ENCODE measurements at regions not wholly inside any gene's neighbourhood (a gene's known extent, or its start where the extent isn't known, plus 50 kb on each side); places are given as distances from the start of the nearest gene placed in this dataset.

DNA sequence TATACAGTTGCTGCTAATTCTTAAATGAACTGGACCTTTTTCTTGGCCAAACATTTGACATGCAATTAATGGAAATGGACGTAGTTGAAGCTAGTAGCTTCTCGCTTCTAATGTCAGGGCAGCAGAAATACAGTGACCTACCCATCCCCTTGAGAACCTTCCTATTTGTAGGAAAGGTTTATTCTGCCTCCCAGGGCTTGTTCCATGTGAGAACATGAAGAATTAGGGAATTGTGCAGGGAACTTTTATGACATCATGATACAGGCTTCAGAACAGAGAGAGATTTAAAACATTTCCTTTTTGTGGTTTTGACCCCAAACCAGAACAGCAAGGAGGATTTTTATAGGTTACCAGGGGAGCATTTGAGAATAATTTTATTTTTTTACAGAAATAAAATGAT, 406.6 kb upstream of the PPP2R3A start:
- no peaks in the 10 kb centered on the region for H3K4me1 ChIP-seq
- 38 to 67% methylated on average over 1 to 2 of the region's 2 CpGs for WGBS, 2 donors
- DNase-seq: no peak
- no peak overlapping the region for H3K27ac ChIP-seq
- H3K4me3 ChIP-seq: no peak overlapping the region
- H3K27me3 ChIP-seq: no peaks in the 10 kb centered on the region
- no peaks in the 10 kb centered on the region for H3K36me3 ChIP-seq
- intact Hi-C loops (cut with DNase I): no loop called here
- H3K9me3 ChIP-seq: no peaks in the 10 kb centered on the region
- TF ChIP-seq POLR2A (IDR thresholded peaks at IDR 0.05): no peak
- TF ChIP-seq, protein P1, sequence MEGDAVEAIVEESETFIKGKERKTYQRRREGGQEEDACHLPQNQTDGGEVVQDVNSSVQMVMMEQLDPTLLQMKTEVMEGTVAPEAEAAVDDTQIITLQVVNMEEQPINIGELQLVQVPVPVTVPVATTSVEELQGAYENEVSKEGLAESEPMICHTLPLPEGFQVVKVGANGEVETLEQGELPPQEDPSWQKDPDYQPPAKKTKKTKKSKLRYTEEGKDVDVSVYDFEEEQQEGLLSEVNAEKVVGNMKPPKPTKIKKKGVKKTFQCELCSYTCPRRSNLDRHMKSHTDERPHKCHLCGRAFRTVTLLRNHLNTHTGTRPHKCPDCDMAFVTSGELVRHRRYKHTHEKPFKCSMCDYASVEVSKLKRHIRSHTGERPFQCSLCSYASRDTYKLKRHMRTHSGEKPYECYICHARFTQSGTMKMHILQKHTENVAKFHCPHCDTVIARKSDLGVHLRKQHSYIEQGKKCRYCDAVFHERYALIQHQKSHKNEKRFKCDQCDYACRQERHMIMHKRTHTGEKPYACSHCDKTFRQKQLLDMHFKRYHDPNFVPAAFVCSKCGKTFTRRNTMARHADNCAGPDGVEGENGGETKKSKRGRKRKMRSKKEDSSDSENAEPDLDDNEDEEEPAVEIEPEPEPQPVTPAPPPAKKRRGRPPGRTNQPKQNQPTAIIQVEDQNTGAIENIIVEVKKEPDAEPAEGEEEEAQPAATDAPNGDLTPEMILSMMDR (IDR thresholded peaks at IDR 0.05): no peak

DNA sequence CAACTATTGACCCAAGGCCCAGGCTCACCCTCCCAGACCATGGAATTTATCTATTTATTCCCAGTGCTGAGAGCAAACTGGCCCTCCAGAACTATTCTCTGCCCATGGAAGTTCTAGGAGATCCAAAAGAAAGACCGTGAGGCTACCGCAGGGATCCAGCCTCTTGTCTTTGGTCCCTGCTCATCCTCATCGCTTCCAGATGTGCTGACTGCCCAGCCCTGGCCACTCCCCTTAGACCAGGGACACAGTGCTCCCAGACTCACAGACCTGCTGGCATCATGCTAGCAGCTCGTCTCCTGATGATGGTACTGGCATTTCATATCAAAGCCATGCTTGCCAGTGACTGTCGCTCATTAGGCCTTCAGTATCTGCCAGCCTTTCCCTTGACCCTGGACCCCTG, 405.7 kb upstream of the PPP2R3A start:
- H3K4me3 ChIP-seq: no peak overlapping the region
- no peak overlapping the region for H3K27ac ChIP-seq
- intact Hi-C loops (cut with DNase I): no loop called here
- DNase-seq: no peak
- H3K36me3 ChIP-seq: no peaks in the 10 kb centered on the region
- no peaks in the 10 kb centered on the region for H3K4me1 ChIP-seq
- H3K9me3 ChIP-seq: no peaks in the 10 kb centered on the region
- 83 to 94% methylated on average over 5 of the region's 5 CpGs for WGBS, 2 donors
- TF ChIP-seq, protein P1 (IDR thresholded peaks at IDR 0.05): no peak
- no peak for TF ChIP-seq POLR2A (IDR thresholded peaks at IDR 0.05)
- no peaks in the 10 kb centered on the region for H3K27me3 ChIP-seq

DNA sequence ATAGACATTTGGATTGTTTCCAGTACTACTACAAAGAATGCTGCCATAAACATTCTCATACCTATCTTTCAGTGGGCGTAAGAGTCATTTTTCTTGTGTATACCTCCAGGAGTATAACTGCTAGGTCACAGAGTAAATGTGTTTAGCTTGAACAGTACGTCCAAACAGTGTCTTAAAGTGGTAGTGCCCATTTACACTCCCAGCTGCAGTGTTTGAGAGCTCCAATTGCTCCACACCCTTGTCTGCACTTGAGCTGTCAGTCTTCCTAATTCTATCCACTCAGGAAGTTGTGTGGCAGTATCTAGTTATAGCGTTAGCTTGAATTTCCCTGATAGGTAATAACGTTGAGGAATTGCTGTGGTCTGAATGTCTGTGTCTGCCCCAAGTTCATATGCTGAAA, 404.7 kb upstream of the PPP2R3A start:
- no peak for DNase-seq
- Histone ChIP-seq H3K9me3 (no peaks in the 10 kb centered on the region), H3K4me3 (no peak overlapping the region), H3K36me3 (no peaks in the 10 kb centered on the region), H3K27ac (no peak overlapping the region), H3K4me1 (no peaks in the 10 kb centered on the region), H3K27me3 (no peaks in the 10 kb centered on the region)
- intact Hi-C loops (cut with DNase I): no loop called here
- TF ChIP-seq, protein P1 (IDR thresholded peaks at IDR 0.05): no peak
- no peak for TF ChIP-seq POLR2A (IDR thresholded peaks at IDR 0.05)
- WGBS, 2 donors: 59 to 79% methylated on average over 4 of the region's 4 CpGs

DNA sequence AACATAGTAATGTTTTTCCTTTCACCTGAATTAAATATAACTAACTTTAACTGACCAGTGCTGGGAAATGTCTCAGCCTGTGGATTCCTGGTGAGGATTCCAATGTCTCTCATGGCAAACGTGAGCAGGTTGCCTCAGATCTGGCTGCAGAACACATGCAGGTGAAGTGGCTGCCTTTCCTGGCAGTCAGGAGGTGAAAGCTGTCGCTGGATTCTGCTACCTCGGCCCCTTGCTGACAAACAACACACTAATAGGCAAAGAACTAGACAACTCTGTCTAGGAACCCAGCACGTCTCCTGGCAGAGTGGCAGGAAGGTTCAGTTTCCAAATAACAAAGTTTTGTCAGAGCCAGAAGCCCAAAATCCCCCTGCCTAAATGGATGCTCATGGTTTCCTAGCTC, 400.8 kb upstream of the PPP2R3A start:
- Histone ChIP-seq H3K4me3 (no peak overlapping the region), H3K36me3 (no peaks in the 10 kb centered on the region), H3K27me3 (no peaks in the 10 kb centered on the region), H3K27ac (no peak overlapping the region), H3K4me1 (no peaks in the 10 kb centered on the region), H3K9me3 (no peaks in the 10 kb centered on the region)
- 50 to 54% methylated on average over 4 of the region's 4 CpGs for WGBS, 2 donors
- TF ChIP-seq, protein P1 (IDR thresholded peaks at IDR 0.05): no peak
- no peak for TF ChIP-seq POLR2A (IDR thresholded peaks at IDR 0.05)
- DNase-seq: no peak
- intact Hi-C loops (cut with DNase I): no loop called here

DNA sequence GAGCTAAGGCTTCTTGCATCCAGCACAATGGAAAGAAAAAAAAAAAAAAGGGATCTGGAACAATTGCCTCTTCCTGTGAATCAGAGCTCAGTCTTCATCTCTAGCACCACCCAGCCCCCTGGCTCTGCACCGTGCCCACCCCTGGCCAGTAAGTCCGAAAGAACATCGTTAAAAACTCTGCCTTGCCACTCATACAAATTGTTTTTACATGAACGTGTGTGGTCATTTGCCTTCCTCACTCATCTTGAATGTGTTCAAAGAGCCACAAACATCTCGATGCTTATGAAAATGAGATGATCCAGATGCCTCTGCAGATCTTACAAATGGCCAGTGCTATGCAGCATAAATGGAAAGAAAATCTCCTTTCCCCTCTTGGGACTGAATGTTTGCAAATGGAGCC, 400.0 kb upstream of the PPP2R3A start:
- Histone ChIP-seq H3K4me1 (no peaks in the 10 kb centered on the region), H3K27me3 (no peaks in the 10 kb centered on the region), H3K27ac (no peak overlapping the region), H3K4me3 (no peak overlapping the region), H3K36me3 (no peaks in the 10 kb centered on the region), H3K9me3 (no peaks in the 10 kb centered on the region)
- 41 to 42% methylated on average over 5 of the region's 5 CpGs for WGBS, 2 donors
- intact Hi-C loops (cut with DNase I): no loop called here
- TF ChIP-seq, protein P1 (IDR thresholded peaks at IDR 0.05): no peak
- TF ChIP-seq POLR2A (IDR thresholded peaks at IDR 0.05): no peak
- DNase-seq: no peak
